ENCODE measurements at regions not wholly inside any gene's neighbourhood (a gene's known extent, or its start where the extent isn't known, plus 50 kb on each side); places are given as distances from the start of the nearest gene placed in this dataset.

- Histone ChIP-seq H3K4me3 (ENCODE audit: insufficient read depth, low read length) (no peak overlapping the region), H3K79me2 (ENCODE audit: insufficient read depth, low read length) (no peaks in the 10 kb centered on the region), H2AFZ (ENCODE audit: low read length) (no peak overlapping the region), H3K9me3 (ENCODE audit: low read depth, low read length) (peaks cover 2% of the 10 kb centered on the region), H3K27me3 (ENCODE audit: insufficient read depth, low read length) (no peaks in the 10 kb centered on the region), H3K4me2 (ENCODE audit: insufficient read depth, low read length) (no peak overlapping the region), H3K36me3 (ENCODE audit: insufficient read depth, low read length) (no peaks in the 10 kb centered on the region), H3K4me1 (ENCODE audit: insufficient read depth, low read length) (no peaks in the 10 kb centered on the region), H3K27ac (ENCODE audit: low read depth, low read length) (no peak overlapping the region), H4K20me1 (ENCODE audit: insufficient read depth, low read length) (no peaks in the 10 kb centered on the region)
- no peak for TF ChIP-seq CTCF (IDR thresholded peaks at IDR 0.05; ENCODE audit: extremely low read depth, low read depth, low read length)
- DNase-seq (ENCODE audit: insufficient read length, low spot score, missing footprints) = no peak
Measured at GRCh38 chr1:83022206-83022605, 976.7 kb downstream of the TTLL7 start.

- Histone ChIP-seq H3K79me2 (ENCODE audit: insufficient read depth, low read length) (no peaks in the 10 kb centered on the region), H3K9me3 (ENCODE audit: low read depth, low read length) (peaks cover 2% of the 10 kb centered on the region), H3K27ac (ENCODE audit: low read depth, low read length) (no peak overlapping the region), H3K4me2 (ENCODE audit: insufficient read depth, low read length) (no peak overlapping the region), H3K27me3 (ENCODE audit: insufficient read depth, low read length) (no peaks in the 10 kb centered on the region), H3K4me1 (ENCODE audit: insufficient read depth, low read length) (no peaks in the 10 kb centered on the region), H2AFZ (ENCODE audit: low read length) (no peak overlapping the region), H3K4me3 (ENCODE audit: insufficient read depth, low read length) (no peak overlapping the region), H4K20me1 (ENCODE audit: insufficient read depth, low read length) (no peaks in the 10 kb centered on the region), H3K36me3 (ENCODE audit: insufficient read depth, low read length) (no peaks in the 10 kb centered on the region)
- TF ChIP-seq CTCF (IDR thresholded peaks at IDR 0.05; ENCODE audit: extremely low read depth, low read depth, low read length) = no peak
- no peak for DNase-seq (ENCODE audit: insufficient read length, low spot score, missing footprints)
Measured at GRCh38 chr1:83017701-83018100, 981.2 kb downstream of the TTLL7 start.

- Histone ChIP-seq H3K9me3 (ENCODE audit: low read depth, low read length) (peaks cover 2% of the 10 kb centered on the region), H3K27me3 (ENCODE audit: insufficient read depth, low read length) (no peaks in the 10 kb centered on the region), H3K4me2 (ENCODE audit: insufficient read depth, low read length) (no peak overlapping the region), H3K36me3 (ENCODE audit: insufficient read depth, low read length) (no peaks in the 10 kb centered on the region), H3K79me2 (ENCODE audit: insufficient read depth, low read length) (no peaks in the 10 kb centered on the region), H3K4me3 (ENCODE audit: insufficient read depth, low read length) (no peak overlapping the region), H3K27ac (ENCODE audit: low read depth, low read length) (no peak overlapping the region), H4K20me1 (ENCODE audit: insufficient read depth, low read length) (no peaks in the 10 kb centered on the region), H2AFZ (ENCODE audit: low read length) (no peak overlapping the region), H3K4me1 (ENCODE audit: insufficient read depth, low read length) (no peaks in the 10 kb centered on the region)
- no peak for DNase-seq (ENCODE audit: insufficient read length, low spot score, missing footprints)
- TF ChIP-seq CTCF (IDR thresholded peaks at IDR 0.05; ENCODE audit: extremely low read depth, low read depth, low read length) = no peak
Measured at GRCh38 chr1:83017276-83017675, 981.7 kb downstream of the TTLL7 start.

- no peak for TF ChIP-seq CTCF (IDR thresholded peaks at IDR 0.05; ENCODE audit: extremely low read depth, low read depth, low read length)
- Histone ChIP-seq H3K4me3 (ENCODE audit: insufficient read depth, low read length) (no peak overlapping the region), H3K27me3 (ENCODE audit: insufficient read depth, low read length) (no peaks in the 10 kb centered on the region), H3K79me2 (ENCODE audit: insufficient read depth, low read length) (no peaks in the 10 kb centered on the region), H3K9me3 (ENCODE audit: low read depth, low read length) (peaks cover 2% of the 10 kb centered on the region), H3K4me2 (ENCODE audit: insufficient read depth, low read length) (no peak overlapping the region), H2AFZ (ENCODE audit: low read length) (no peak overlapping the region), H3K4me1 (ENCODE audit: insufficient read depth, low read length) (no peaks in the 10 kb centered on the region), H3K36me3 (ENCODE audit: insufficient read depth, low read length) (no peaks in the 10 kb centered on the region), H3K27ac (ENCODE audit: low read depth, low read length) (no peak overlapping the region), H4K20me1 (ENCODE audit: insufficient read depth, low read length) (no peaks in the 10 kb centered on the region)
- DNase-seq (ENCODE audit: insufficient read length, low spot score, missing footprints) = no peak
Measured at GRCh38 chr1:83016354-83016849, 982.5 kb downstream of the TTLL7 start.
